ENCODE measurements at regions not wholly inside any gene's neighbourhood (a gene's known extent, or its start where the extent isn't known, plus 50 kb on each side); places are given as distances from the start of the nearest gene placed in this dataset.

DNA sequence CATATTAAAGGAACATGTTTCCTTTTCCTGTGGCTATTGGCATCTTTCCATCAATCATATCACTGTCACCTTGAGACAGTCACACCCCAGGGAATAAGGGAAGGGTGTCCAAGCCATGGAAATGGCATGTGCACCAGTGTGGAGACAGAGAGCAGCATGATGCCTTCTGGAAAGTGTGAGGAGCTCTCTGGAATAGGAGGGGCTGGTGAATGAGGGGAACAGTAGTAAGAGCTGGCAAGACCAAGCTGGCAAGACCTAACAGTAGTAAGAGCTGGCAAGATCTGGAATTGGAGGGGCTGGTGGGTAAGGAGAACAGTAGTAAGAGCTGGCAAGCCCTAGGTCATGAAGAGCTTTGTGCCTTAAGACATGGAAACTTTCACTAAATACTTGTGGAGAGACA lies 186.7 kb downstream of the C1orf94 start:
- no TSS peak for BruUV-seq (replicated peaks)
- POLR2A ChIA-PET = no interaction called here
- H2AFZ ChIP-seq (ENCODE audit: low read depth, low read length) = no peak overlapping the region
- no peak overlapping the region for H3K4me2 ChIP-seq (ENCODE audit: insufficient read depth, low read length)
- dilution Hi-C loops (cut with MboI; ENCODE audit: extremely low pct_ligation_motif_present, low sequenced_read_pairs) (no loop called here), intact Hi-C loops (cut with micrococcal nuclease) (no loop called here)
- H3K27ac ChIP-seq (ENCODE audit: insufficient read depth, low read depth, low read length) = no peak overlapping the region
- no peaks in the 10 kb centered on the region for H3K9me1 ChIP-seq (replicated peaks; ENCODE audit: control insufficient read depth, extremely low read depth, insufficient read depth, low read length)
- H3K36me3 ChIP-seq (ENCODE audit: control insufficient read depth in 2 of 2, extremely low read depth in 1 of 2, insufficient read depth in 2 of 2, low read length in 2 of 2) = no peaks in the 10 kb centered on the region
- no peak overlapping the region for H3K4me3 ChIP-seq (replicated peaks in 1 of 3; ENCODE audit: insufficient read depth in 1 of 3, low read depth in 1 of 3, low read length in 3 of 3)
- peaks cover 2% of the 10 kb centered on the region for H3K9me3 ChIP-seq (replicated peaks; ENCODE audit: control insufficient read depth, insufficient read depth, low read length)
- H3K27me3 ChIP-seq (ENCODE audit: control insufficient read depth in 2 of 2, insufficient read depth in 2 of 2, low read length in 2 of 2) = no peaks in the 10 kb centered on the region
- no peaks in the 10 kb centered on the region for H3K79me2 ChIP-seq (ENCODE audit: control insufficient read depth, insufficient read depth, low read length)
- DNase-seq (ENCODE audit: low read depth, low spot score) (no peak), FAIRE-seq (no peak)
- H3K4me1 ChIP-seq (ENCODE audit: control insufficient read depth, extremely low read depth, insufficient read depth, low read length) = no peaks in the 10 kb centered on the region
- no peak for TF ChIP-seq GATA2 (IDR thresholded peaks at IDR 0.05; ENCODE audit: insufficient read depth, insufficient read length, low read depth, low read length)
- no peak for TF ChIP-seq JUN (IDR thresholded peaks at IDR 0.05; ENCODE audit: borderline replicate concordance, insufficient read depth, insufficient read length, low read depth)
- no peak for TF ChIP-seq FOS (IDR thresholded peaks at IDR 0.05; ENCODE audit: borderline replicate concordance, insufficient read depth, low read length)
- TF ChIP-seq, protein P1, sequence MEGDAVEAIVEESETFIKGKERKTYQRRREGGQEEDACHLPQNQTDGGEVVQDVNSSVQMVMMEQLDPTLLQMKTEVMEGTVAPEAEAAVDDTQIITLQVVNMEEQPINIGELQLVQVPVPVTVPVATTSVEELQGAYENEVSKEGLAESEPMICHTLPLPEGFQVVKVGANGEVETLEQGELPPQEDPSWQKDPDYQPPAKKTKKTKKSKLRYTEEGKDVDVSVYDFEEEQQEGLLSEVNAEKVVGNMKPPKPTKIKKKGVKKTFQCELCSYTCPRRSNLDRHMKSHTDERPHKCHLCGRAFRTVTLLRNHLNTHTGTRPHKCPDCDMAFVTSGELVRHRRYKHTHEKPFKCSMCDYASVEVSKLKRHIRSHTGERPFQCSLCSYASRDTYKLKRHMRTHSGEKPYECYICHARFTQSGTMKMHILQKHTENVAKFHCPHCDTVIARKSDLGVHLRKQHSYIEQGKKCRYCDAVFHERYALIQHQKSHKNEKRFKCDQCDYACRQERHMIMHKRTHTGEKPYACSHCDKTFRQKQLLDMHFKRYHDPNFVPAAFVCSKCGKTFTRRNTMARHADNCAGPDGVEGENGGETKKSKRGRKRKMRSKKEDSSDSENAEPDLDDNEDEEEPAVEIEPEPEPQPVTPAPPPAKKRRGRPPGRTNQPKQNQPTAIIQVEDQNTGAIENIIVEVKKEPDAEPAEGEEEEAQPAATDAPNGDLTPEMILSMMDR (IDR thresholded peaks at IDR 0.05; ENCODE audit: extremely low read depth in 1 of 2, insufficient read depth in 1 of 2, low read depth in 1 of 2, low read length in 2 of 2) = no peak
- TF ChIP-seq POLR2AphosphoS5 (IDR thresholded peaks at IDR 0.05; ENCODE audit: insufficient read depth, low read depth, low read length) = no peak
- no peak for TF ChIP-seq EZH2 (IDR thresholded peaks at IDR 0.05; ENCODE audit: borderline replicate concordance, low read depth, low read length, severe bottlenecking)
- TF ChIP-seq MYC (IDR thresholded peaks at IDR 0.05; ENCODE audit: low read depth, low read length) = no peak
- no peak for TF ChIP-seq POLR2A (IDR thresholded peaks at IDR 0.05; ENCODE audit: low read depth, low read length)
- TF ChIP-seq, protein P2, sequence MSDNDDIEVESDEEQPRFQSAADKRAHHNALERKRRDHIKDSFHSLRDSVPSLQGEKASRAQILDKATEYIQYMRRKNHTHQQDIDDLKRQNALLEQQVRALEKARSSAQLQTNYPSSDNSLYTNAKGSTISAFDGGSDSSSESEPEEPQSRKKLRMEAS (IDR thresholded peaks at IDR 0.05; ENCODE audit: insufficient read depth, insufficient read length) = no peak
- H3K9ac ChIP-seq (replicated peaks; ENCODE audit: extremely low read depth, insufficient read depth, low read length) = no peak overlapping the region
- H4K20me1 ChIP-seq (replicated peaks; ENCODE audit: control insufficient read depth, extremely low read depth, insufficient read depth, low read length) = no peaks in the 10 kb centered on the region
- CTCF ChIA-PET = no interaction called here

Data from endothelial cell of umbilical vein (primary cell).